Ishikawa (cell line): ENCODE measurements at regions not wholly inside any gene's neighbourhood (a gene's known extent, or its start where the extent isn't known, plus 50 kb on each side); places are given as distances from the start of the nearest gene placed in this dataset.

Experiments
- CEBPB ChIP-seq: IDR thresholded peaks from 2 replicates; pipeline ENCODE4 v1.6.1; 2012
- CREB1 ChIP-seq: IDR thresholded peaks from 2 replicates; pipeline ENCODE4 v1.6.1; 2012; ENCODE audit warnings: low read depth
- EGR1 ChIP-seq: IDR thresholded peaks from 2 replicates; pipeline ENCODE4 v1.6.1; 2012
- EP300 ChIP-seq: IDR thresholded peaks from 2 replicates; pipeline ENCODE4 v1.6.1; 2012; ENCODE audit warnings: borderline replicate concordance
- FOXM1 ChIP-seq: IDR thresholded peaks from 2 replicates; pipeline ENCODE4 v1.6.1; 2012; ENCODE audit warnings: low read depth, borderline replicate concordance
- NFIC ChIP-seq: IDR thresholded peaks from 2 replicates; pipeline ENCODE4 v1.6.1; 2012
- RAD21 ChIP-seq: IDR thresholded peaks from 2 replicates; pipeline ENCODE4 v1.6.1; 2012; ENCODE audit warnings: low read depth
- TAF1 ChIP-seq: IDR thresholded peaks from 2 replicates; pipeline ENCODE4 v1.6.1; 2012; ENCODE audit warnings: low read depth, mild to moderate bottlenecking
- TCF12 ChIP-seq: IDR thresholded peaks from 2 replicates; pipeline ENCODE4 v1.6.1; 2012; ENCODE audit warnings: low read depth
- TEAD4 ChIP-seq: IDR thresholded peaks from 2 replicates; pipeline ENCODE4 v1.6.1; 2012
- YY1 ChIP-seq: IDR thresholded peaks from 2 replicates; pipeline ENCODE4 v1.6.1; 2012; ENCODE audit warnings: low read depth
- ZBTB7A ChIP-seq: IDR thresholded peaks from 2 replicates; pipeline ENCODE4 v1.6.1; 2012; ENCODE audit warnings: low read depth
- TF ChIP-seq, protein P1 (sequence below): IDR thresholded peaks from 2 replicates; pipeline ENCODE4 v1.6.1; 2012
- TF ChIP-seq, protein P2 (sequence below): IDR thresholded peaks from 2 replicates; pipeline ENCODE4 v1.6.1; 2012; ENCODE audit warnings: low read depth, mild to moderate bottlenecking
- TF ChIP-seq, protein P3 (sequence below): IDR thresholded peaks from 2 replicates; pipeline ENCODE4 v1.6.1; 2012

DNA sequence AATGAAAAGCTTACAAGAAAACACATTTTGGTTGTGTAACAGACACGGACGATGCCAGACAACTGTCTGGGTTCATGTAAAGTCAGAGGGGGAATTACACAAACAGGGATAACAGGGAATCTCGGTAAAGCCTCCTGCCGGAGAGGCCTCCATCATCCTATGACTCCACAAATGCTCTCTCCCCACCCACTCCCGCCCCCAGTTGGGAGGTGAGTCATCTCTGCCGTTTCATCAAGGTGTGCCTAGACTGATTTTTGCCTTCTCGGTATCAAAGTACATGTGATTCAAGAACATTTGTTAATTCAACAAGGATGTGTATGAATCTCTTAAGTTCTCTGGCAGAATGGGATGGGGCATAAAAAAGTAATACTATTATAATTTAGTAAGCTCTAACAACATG lies 304.9 kb upstream of the PRDM1 start:
- TF ChIP-seq TEAD4 (no peak), YY1 (no peak)
- TF ChIP-seq, protein P1, sequence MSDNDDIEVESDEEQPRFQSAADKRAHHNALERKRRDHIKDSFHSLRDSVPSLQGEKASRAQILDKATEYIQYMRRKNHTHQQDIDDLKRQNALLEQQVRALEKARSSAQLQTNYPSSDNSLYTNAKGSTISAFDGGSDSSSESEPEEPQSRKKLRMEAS = no peak
- TF ChIP-seq, protein P2, sequence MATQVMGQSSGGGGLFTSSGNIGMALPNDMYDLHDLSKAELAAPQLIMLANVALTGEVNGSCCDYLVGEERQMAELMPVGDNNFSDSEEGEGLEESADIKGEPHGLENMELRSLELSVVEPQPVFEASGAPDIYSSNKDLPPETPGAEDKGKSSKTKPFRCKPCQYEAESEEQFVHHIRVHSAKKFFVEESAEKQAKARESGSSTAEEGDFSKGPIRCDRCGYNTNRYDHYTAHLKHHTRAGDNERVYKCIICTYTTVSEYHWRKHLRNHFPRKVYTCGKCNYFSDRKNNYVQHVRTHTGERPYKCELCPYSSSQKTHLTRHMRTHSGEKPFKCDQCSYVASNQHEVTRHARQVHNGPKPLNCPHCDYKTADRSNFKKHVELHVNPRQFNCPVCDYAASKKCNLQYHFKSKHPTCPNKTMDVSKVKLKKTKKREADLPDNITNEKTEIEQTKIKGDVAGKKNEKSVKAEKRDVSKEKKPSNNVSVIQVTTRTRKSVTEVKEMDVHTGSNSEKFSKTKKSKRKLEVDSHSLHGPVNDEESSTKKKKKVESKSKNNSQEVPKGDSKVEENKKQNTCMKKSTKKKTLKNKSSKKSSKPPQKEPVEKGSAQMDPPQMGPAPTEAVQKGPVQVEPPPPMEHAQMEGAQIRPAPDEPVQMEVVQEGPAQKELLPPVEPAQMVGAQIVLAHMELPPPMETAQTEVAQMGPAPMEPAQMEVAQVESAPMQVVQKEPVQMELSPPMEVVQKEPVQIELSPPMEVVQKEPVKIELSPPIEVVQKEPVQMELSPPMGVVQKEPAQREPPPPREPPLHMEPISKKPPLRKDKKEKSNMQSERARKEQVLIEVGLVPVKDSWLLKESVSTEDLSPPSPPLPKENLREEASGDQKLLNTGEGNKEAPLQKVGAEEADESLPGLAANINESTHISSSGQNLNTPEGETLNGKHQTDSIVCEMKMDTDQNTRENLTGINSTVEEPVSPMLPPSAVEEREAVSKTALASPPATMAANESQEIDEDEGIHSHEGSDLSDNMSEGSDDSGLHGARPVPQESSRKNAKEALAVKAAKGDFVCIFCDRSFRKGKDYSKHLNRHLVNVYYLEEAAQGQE = no peak

DNA sequence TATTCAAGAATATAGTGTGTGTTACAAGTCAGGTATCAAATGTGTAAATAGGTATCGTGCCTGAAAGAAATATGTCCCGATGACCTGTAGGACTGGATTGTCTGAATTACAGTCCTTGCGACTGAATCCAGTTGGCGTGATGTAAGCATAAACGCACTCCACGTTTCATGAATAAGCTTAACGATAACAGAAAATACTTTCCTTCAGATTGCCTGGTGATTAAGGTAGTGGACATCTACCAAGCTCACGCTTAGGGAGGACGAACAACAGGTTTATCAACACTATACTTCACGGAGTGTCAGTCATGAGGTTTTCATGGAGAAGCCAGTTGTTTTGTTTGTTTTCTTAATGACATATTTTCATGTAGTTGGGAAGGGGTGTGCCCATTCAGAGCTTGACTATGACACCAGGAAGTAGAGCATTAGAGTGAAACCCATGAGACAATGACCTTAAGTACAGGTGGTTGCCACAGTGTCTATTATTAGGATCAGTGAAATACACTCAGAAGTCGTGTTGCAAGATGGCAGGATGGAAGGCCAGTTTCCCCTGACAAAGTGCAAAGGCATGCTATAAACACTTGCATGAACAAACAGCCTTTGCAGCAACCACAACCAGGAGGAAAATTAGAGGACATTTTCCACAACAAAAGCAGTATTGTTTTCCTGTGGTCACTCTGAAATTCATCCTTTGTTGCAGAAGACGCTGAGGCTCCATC lies 305.8 kb upstream of the PRDM1 start:
- TF ChIP-seq YY1 (no peak), CREB1 (no peak), TEAD4 (no peak), TAF1 (no peak)

DNA sequence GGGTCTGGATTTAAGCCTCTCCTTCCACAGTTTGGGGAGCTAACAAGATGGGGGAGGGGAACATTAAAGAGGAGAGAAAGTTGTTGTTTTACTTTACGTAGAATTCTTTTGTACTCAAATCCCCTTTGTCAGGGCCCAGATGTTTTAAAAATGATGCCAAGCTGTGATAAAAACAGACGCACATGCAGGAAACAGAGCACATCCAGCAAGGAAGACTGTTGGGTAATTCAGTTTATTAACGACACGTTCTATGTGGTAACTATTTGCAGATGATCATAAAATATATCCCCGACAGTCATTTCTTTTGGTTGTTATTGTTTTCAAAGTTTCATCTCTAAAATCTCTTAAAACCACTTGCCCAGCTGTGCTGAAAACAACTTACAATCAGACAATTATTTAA lies 307.0 kb upstream of the PRDM1 start:
- no peak for TF ChIP-seq TCF12
- no peak for TF ChIP-seq CEBPB
- TF ChIP-seq, protein P3, sequence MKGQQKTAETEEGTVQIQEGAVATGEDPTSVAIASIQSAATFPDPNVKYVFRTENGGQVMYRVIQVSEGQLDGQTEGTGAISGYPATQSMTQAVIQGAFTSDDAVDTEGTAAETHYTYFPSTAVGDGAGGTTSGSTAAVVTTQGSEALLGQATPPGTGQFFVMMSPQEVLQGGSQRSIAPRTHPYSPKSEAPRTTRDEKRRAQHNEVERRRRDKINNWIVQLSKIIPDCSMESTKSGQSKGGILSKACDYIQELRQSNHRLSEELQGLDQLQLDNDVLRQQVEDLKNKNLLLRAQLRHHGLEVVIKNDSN = no peak
- TF ChIP-seq, protein P1 = no peak
- TF ChIP-seq FOXM1 = no peak
- TF ChIP-seq RAD21 = no peak
- no peak for TF ChIP-seq CREB1
- TF ChIP-seq YY1 = no peak
- no peak for TF ChIP-seq TAF1
- TF ChIP-seq EP300 = no peak

DNA sequence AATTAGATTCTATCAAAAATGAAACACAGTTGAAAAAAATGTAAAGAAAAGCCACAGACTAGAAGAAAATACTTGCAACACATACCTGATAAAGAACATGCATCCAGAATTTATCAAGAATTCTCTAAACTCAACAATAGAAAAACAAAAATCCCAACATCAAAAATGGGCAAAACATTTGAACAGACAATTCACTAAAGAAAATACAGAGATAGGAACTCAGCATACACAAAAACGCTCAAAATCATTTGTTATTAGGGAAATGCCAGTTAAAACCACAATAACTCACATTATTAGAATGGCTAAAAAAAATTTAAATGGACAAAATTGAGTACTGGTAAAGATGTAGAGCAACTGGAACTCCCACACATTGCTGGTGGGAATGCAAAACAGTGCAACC lies 311.0 kb upstream of the PRDM1 start:
- TF ChIP-seq CREB1 (no peak), EP300 (no peak), ZBTB7A (no peak), FOXM1 (no peak), TEAD4 (no peak), TAF1 (no peak)
- TF ChIP-seq, protein P1 = no peak

DNA sequence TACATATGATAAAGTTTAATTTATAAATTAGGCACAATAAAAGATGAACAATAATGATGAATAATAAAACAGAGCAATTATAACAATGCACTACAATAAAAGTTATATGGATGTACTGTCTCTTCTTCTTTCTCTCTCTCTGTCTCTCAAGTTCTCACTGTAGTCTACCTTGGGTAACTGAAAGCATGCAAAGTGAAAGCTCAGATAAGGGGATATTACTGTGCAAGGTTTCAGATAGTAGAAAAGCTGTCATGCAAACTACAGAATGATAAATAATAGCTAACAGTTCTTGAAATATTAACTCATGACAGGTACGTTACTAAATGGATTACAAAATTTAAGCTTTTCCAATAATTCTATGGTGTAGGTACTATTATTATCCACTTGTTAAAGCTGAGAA lies 311.9 kb upstream of the PRDM1 start:
- TF ChIP-seq TAF1 (no peak), RAD21 (no peak), EP300 (no peak), FOXM1 (no peak), YY1 (no peak), TCF12 (no peak), CEBPB (no peak)

DNA sequence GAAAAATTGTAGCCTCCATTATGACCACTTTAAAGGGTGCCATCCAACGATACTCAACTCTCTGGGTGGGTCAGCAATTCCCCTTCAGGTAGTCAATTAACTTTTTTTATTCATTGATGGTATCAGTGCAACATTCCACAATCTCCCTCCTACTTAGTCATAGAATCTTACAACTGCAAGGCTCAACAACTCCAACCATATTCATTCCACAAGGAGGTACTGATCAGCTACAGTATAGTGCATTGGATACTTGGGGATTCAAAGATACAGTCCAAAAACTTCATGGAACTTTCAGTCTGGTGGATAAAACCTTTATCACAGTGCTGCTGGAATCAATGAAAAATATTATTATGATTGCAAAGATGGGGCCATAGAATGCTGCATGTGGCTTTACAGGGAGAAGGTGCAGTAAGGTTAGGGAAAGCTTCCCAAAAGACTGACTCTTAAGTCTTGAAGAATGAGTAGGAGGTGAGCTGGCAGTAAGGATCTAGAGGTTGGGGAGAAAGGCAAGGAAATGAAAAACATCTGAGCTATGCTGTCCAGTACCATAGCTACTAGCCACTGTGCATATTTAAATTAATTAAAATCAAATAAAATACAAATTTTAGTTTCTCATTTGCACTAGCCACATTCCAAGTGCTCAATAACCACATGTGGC lies 314.7 kb upstream of the PRDM1 start:
- no peak for TF ChIP-seq NFIC
- no peak for TF ChIP-seq TCF12
- TF ChIP-seq TAF1 = no peak
- no peak for TF ChIP-seq EGR1
- TF ChIP-seq, protein P2 = no peak
- no peak for TF ChIP-seq YY1
- no peak for TF ChIP-seq RAD21
- TF ChIP-seq ZBTB7A = no peak
- TF ChIP-seq, protein P1 = no peak
- TF ChIP-seq FOXM1 = no peak
- TF ChIP-seq EP300 = no peak
- no peak for TF ChIP-seq CREB1
- TF ChIP-seq, protein P3 = no peak
- TF ChIP-seq TEAD4 = no peak
- TF ChIP-seq CEBPB = no peak
